H1 (cell line): ENCODE measurements at regions not wholly inside any gene's neighbourhood (a gene's known extent, or its start where the extent isn't known, plus 50 kb on each side); places are given as distances from the start of the nearest gene placed in this dataset.

Experiments
- CTCF ChIA-PET: fragments of 300-600 bp; sonication (Branson Sonifier 250); formaldehyde crosslinking; loops from one replicate; lab custom pipeline; 2021; ENCODE audit not compliant: partially characterized antibody; lab: Charles Lee
- POLR2A ChIA-PET: fragments of 300-600 bp; sonication (Branson Sonifier 250); formaldehyde crosslinking; loops from one replicate; lab custom pipeline; 2021; ENCODE audit warnings: inconsistent platforms; ENCODE audit not compliant: partially characterized antibody; lab: Charles Lee
- DNase-seq, 2 experiments: peaks; one replicate each; pipeline versions ENCODE4 v3.0.0 to v3.0.0-alpha.2; 2010 to 2022; ENCODE audit warnings: low spot score in 2 of 2, low read depth in 1 of 2, mixed read lengths in 1 of 2
- FAIRE-seq: peaks from 2 replicates; lab custom pipeline; 2011; peaks lifted over from hg19 to GRCh38; lab: Jason Lieb, UNC
- H2AFZ ChIP-seq: 2 replicates; pipeline ENCODE4 v1.8.1; 2012; ENCODE audit warnings: low read length, inconsistent platforms
- H2AK5ac ChIP-seq: 2 replicates; pipeline ENCODE4 v1.6.1; 2013; ENCODE audit warnings: low read depth, low read length
- H2BK120ac ChIP-seq: replicated peaks from 2 replicates; pipeline ENCODE3; 2013; ENCODE audit warnings: low read depth, low read length, inconsistent platforms
- H2BK12ac ChIP-seq: 2 replicates; pipeline ENCODE4 v1.6.1; 2013; ENCODE audit warnings: low read depth, low read length
- H2BK15ac ChIP-seq: 2 replicates; pipeline ENCODE4 v1.6.1; 2013; ENCODE audit warnings: low read length
- H2BK20ac ChIP-seq: 2 replicates; pipeline ENCODE4 v1.6.1; 2013; ENCODE audit warnings: low read length
- H2BK5ac ChIP-seq: 2 replicates; pipeline ENCODE4 v1.6.1; 2013; ENCODE audit warnings: low read depth, low read length
- H3K14ac ChIP-seq: 2 replicates; pipeline ENCODE4 v1.6.1; 2013; ENCODE audit warnings: inconsistent platforms; ENCODE audit not compliant: insufficient read length
- H3K18ac ChIP-seq: 2 replicates; pipeline ENCODE4 v1.6.1; 2013; ENCODE audit warnings: low read length; ENCODE audit errors: extremely low read depth
- H3K23ac ChIP-seq: 2 replicates; pipeline ENCODE4 v1.6.1; 2013; ENCODE audit warnings: inconsistent platforms; ENCODE audit not compliant: insufficient read length
- H3K23me2 ChIP-seq: 2 replicates; pipeline ENCODE4 v1.6.1; 2013; ENCODE audit warnings: low read depth, low read length
- H3K27ac ChIP-seq: 2 replicates; pipeline ENCODE4 v1.6.1; 2011; ENCODE audit warnings: low read depth, low read length, inconsistent platforms
- H3K27me3 ChIP-seq, 4 experiments: replicated peaks in 1 of 4; 1 replicate in 1 of 4; 2 replicates in 3 of 4; pipeline versions ENCODE4 v1.6.1 to v1.8.1; 2011 to 2013; ENCODE audit warnings: low read length in 3 of 4, mild to moderate bottlenecking in 3 of 4, inconsistent platforms in 2 of 4, mixed read lengths in 2 of 4, moderate library complexity in 1 of 4; ENCODE audit not compliant: control insufficient read depth in 3 of 4, insufficient read depth in 3 of 4; ENCODE audit errors: extremely low read depth in 1 of 4
- H3K36me3 ChIP-seq, 4 experiments: 2 replicates each; pipeline versions ENCODE4 v1.6.1 to v1.8.1; 2011 to 2013; ENCODE audit warnings: mild to moderate bottlenecking in 4 of 4, low read length in 3 of 4, moderate library complexity in 2 of 4, control low read depth in 1 of 4, inconsistent platforms in 1 of 4; ENCODE audit not compliant: insufficient read depth in 4 of 4, control insufficient read depth in 2 of 4
- H3K4ac ChIP-seq: replicated peaks from 2 replicates; pipeline ENCODE3; 2013; ENCODE audit warnings: low read length, low read depth, mixed read lengths, inconsistent platforms; ENCODE audit not compliant: insufficient read length
- H3K4me1 ChIP-seq, 4 experiments: replicated peaks in 1 of 4; 1 replicate in 1 of 4; 2 replicates in 3 of 4; pipeline versions ENCODE4 v1.6.1 to v1.8.1; 2011 to 2013; ENCODE audit warnings: low read length in 3 of 4, inconsistent platforms in 2 of 4, mixed read lengths in 1 of 4; ENCODE audit not compliant: insufficient read depth in 4 of 4, control insufficient read depth in 3 of 4
- H3K4me2 ChIP-seq, 2 experiments: 2 replicates each; pipeline versions ENCODE4 v1.6.1 to v1.8.1; 2011 to 2013; ENCODE audit warnings: low read depth in 2 of 2, low read length in 2 of 2, control low read depth in 1 of 2, inconsistent platforms in 1 of 2, mild to moderate bottlenecking in 1 of 2; ENCODE audit not compliant: insufficient read depth in 1 of 2
- H3K4me3 ChIP-seq, 4 experiments: fragments of 200-600, 300-600 bp in 1 of 4; sonication (generic), shearing (Covaris generic), sonication (Bioruptor Twin) in 1 of 4; 2 replicates each; pipeline versions ENCODE4 v1.5.1 to v1.8.1; 2011 to 2016; ENCODE audit warnings: low read length in 4 of 4, low read depth in 3 of 4, control low read depth in 2 of 4, inconsistent platforms in 2 of 4, mild to moderate bottlenecking in 2 of 4, mixed read lengths in 1 of 4, moderate library complexity in 1 of 4; ENCODE audit not compliant: insufficient read depth in 2 of 4; ENCODE audit errors: extremely low read depth in 1 of 4
- H3K56ac ChIP-seq: replicated peaks from 2 replicates; pipeline ENCODE3; 2013; ENCODE audit warnings: low read depth, mild to moderate bottlenecking, mixed read lengths, low read length, inconsistent platforms; ENCODE audit not compliant: insufficient read length
- H3K79me1 ChIP-seq: 2 replicates; pipeline ENCODE4 v1.6.1; 2013; ENCODE audit warnings: low read depth, low read length, control low read depth
- H3K79me2 ChIP-seq, 2 experiments: 2 replicates each; pipeline versions ENCODE4 v1.6.1 to v1.8.1; 2012 to 2013; ENCODE audit warnings: low read length in 2 of 2, mild to moderate bottlenecking in 2 of 2, inconsistent platforms in 1 of 2; ENCODE audit not compliant: insufficient read depth in 2 of 2, control insufficient read depth in 1 of 2
- H3K9ac ChIP-seq, 4 experiments: replicated peaks in 1 of 4; 1 replicate in 1 of 4; 2 replicates in 3 of 4; pipeline versions ENCODE4 v1.6.1 to v1.8.1; 2011 to 2013; ENCODE audit warnings: low read depth in 3 of 4, low read length in 3 of 4, control low read depth in 2 of 4, mild to moderate bottlenecking in 2 of 4, moderate library complexity in 2 of 4, inconsistent platforms in 1 of 4; ENCODE audit errors: extremely low read depth in 1 of 4
- H3K9me3 ChIP-seq, 2 experiments: 2 replicates each; pipeline versions ENCODE4 v1.6.1 to v1.8.1; 2012 to 2013; ENCODE audit warnings: mild to moderate bottlenecking in 2 of 2, moderate library complexity in 2 of 2, control low read depth in 1 of 2, inconsistent platforms in 1 of 2, low read depth in 1 of 2, low read length in 1 of 2, mixed read lengths in 1 of 2; ENCODE audit not compliant: insufficient read depth in 2 of 2
- H4K20me1 ChIP-seq, 2 experiments: replicated peaks in 1 of 2; 2 replicates each; pipeline versions ENCODE3 to v1.8.1; 2011 to 2013; ENCODE audit warnings: inconsistent platforms in 2 of 2, low read length in 2 of 2, mild to moderate bottlenecking in 1 of 2; ENCODE audit not compliant: insufficient read depth in 2 of 2, control insufficient read depth in 1 of 2
- H4K5ac ChIP-seq: 2 replicates; pipeline ENCODE4 v1.6.1; 2013; ENCODE audit warnings: low read length, low read depth, mixed read lengths, inconsistent platforms; ENCODE audit not compliant: insufficient read length
- H4K8ac ChIP-seq: 2 replicates; pipeline ENCODE4 v1.8.0; 2013; ENCODE audit warnings: mild to moderate bottlenecking, moderate library complexity, low read length, inconsistent platforms; ENCODE audit not compliant: insufficient read depth; ENCODE audit errors: extremely low read depth
- H4K91ac ChIP-seq: replicated peaks from 2 replicates; pipeline ENCODE3; 2013; ENCODE audit warnings: low read length, mixed read lengths, inconsistent platforms; ENCODE audit not compliant: insufficient read length
- EP300 ChIP-seq, 2 experiments: IDR thresholded peaks; 1 replicate in 1 of 2; 2 replicates in 1 of 2; pipeline ENCODE4 v1.6.1; 2011 to 2012; ENCODE audit warnings: low read depth in 2 of 2, low read length in 2 of 2, mild to moderate bottlenecking in 2 of 2, borderline replicate concordance in 1 of 2, inconsistent platforms in 1 of 2, moderate library complexity in 1 of 2
- KDM4A ChIP-seq: IDR thresholded peaks from one replicate; pipeline ENCODE4 v1.7.1; 2012; ENCODE audit warnings: low read depth, mild to moderate bottlenecking, moderate library complexity, low read length, inconsistent platforms; ENCODE audit not compliant: severe bottlenecking
- POLR2AphosphoS5 ChIP-seq: IDR thresholded peaks from 2 replicates; pipeline ENCODE4 v1.6.1; 2011; ENCODE audit warnings: low read depth, low read length
- SAP30 ChIP-seq: fragments of 300-600 bp; sonication (generic); IDR thresholded peaks from 2 replicates; pipeline ENCODE4 v1.7.1; 2012; ENCODE audit warnings: low read length, moderate library complexity, mild to moderate bottlenecking, inconsistent platforms; ENCODE audit not compliant: insufficient read depth, insufficient replicate concordance
- SIN3A ChIP-seq, 2 experiments: IDR thresholded peaks in 1 of 2; conservative IDR thresholded peaks in 1 of 2; 2 replicates each; pipeline ENCODE4 v1.6.1; 2011 to 2012; ENCODE audit warnings: low read length in 2 of 2, improper control_type of control experiment in 1 of 2, low read depth in 1 of 2, mild to moderate bottlenecking in 1 of 2
- SIX5 ChIP-seq: IDR thresholded peaks from 2 replicates; pipeline ENCODE4 v1.6.1; 2011; ENCODE audit warnings: mild to moderate bottlenecking, low read depth, low read length
- WGBS, 2 experiments: shearing (Covaris generic) in 1 of 2; methylation state at CpG; one replicate each; pipeline versions ENCODE4 v1.1.6 to v1.1.7; 2013 to 2015; ENCODE audit warnings: low lambda C conversion rate in 2 of 2, mixed read lengths in 2 of 2, inconsistent platforms in 1 of 2, low coverage in 1 of 2, missing lambda C conversion rate in 1 of 2; ENCODE audit not compliant: insufficient replicate concordance in 2 of 2, insufficient coverage in 1 of 2, insufficient read length in 1 of 2; ENCODE audit errors: extremely low coverage in 1 of 2, missing lambda C conversion rate in 1 of 2; 5-methylcytosine and 5-hydroxymethylcytosine counted together
- TF ChIP-seq, protein P1 (sequence below), 3 experiments: IDR thresholded peaks; 1 replicate in 2 of 3; 2 replicates in 1 of 3; pipeline versions ENCODE4 v1.5.1 to v1.6.1; 2011; ENCODE audit warnings: low read length in 3 of 3, mild to moderate bottlenecking in 3 of 3, inconsistent platforms in 2 of 3, low read depth in 1 of 3, moderate library complexity in 1 of 3; ENCODE audit not compliant: insufficient read depth in 1 of 3; ENCODE audit errors: control extremely low read depth in 1 of 3
- TF ChIP-seq, protein P2 (sequence below): IDR thresholded peaks from 2 replicates; pipeline ENCODE4 v1.6.1; 2012; ENCODE audit warnings: inconsistent platforms

DNA sequence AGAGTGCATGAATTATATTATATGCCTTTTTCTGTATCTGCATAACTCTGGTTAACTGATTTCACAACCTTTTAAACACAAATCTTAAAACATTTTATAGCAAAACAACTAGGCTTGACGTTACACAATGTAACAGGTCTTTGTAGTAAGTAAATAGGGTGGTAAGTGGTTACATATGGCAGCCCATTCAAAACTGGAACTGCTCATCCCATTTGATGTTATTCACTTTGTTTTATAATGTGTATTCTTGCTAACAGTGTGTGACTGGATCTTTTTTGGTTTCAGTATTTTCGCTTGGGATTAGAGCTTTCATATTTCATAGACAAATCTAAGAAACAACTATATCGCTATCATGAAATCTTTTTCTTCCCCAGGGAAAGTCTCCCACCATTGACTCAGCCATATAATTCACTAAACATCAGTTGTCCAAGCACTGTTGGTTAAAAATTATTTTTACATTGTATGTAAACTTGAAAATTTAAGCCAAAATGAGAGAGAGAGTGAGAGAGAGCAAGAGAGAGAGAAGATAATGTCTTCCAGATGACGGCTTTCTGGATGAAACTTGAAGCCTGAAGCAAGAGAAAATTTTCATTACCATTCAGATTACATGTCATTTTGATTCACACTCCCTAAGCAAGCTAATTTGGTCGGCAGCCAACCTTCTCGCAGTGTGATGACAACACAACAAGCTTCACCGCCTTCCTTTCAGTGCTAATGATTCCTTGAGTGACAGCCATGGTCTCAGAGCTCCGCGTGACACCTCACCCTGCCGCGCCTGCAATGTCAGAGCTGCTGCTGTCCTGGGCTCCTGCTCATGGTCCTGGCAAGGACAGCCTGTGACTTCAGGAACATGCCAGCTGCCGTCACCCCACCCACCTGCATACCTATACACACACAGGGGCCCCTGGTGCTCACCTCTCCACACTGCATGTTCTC, 946.9 kb upstream of the SOX11 start:
- H2AFZ ChIP-seq, result 0 out of 2 replicates have a peak overlapping the region, but pooled peaks have one; percentile 32
- no peaks in the 10 kb centered on the region for H3K79me2 ChIP-seq
- DNase-seq (no peak), FAIRE-seq (no peak)
- H3K18ac ChIP-seq, result no peak overlapping the region
- no peaks in the 10 kb centered on the region for H4K20me1 ChIP-seq
- ChIA-PET CTCF (no interaction called here), POLR2A (no interaction called here)
- H3K23me2 ChIP-seq, result no peaks in the 10 kb centered on the region
- no peak overlapping the region for H2AK5ac ChIP-seq
- no peaks in the 10 kb centered on the region for H3K27me3 ChIP-seq
- no peak overlapping the region for H2BK12ac ChIP-seq
- H4K5ac ChIP-seq, result no peak overlapping the region
- 84% methylated on average over 11 of the region's 12 CpGs; no CpG with 5 or more reads in 1 of the 2 experiments for WGBS, 2 experiments
- no peak overlapping the region for H3K4me2 ChIP-seq
- H4K91ac ChIP-seq, result no peak overlapping the region
- H2BK15ac ChIP-seq, result no peak overlapping the region
- H2BK20ac ChIP-seq, result no peak overlapping the region
- H3K4me3 ChIP-seq, result no peak overlapping the region
- no peak overlapping the region for H3K56ac ChIP-seq
- no peak overlapping the region for H3K23ac ChIP-seq
- no peak overlapping the region for H3K27ac ChIP-seq
- H3K9me3 ChIP-seq, result no peaks in the 10 kb centered on the region
- H3K14ac ChIP-seq, result no peak overlapping the region
- no peak overlapping the region for H3K4ac ChIP-seq
- no peaks in the 10 kb centered on the region for H3K79me1 ChIP-seq
- H4K8ac ChIP-seq, result no peak overlapping the region
- H2BK120ac ChIP-seq, result no peak overlapping the region
- H3K9ac ChIP-seq, result 0 out of 7 replicates have a peak overlapping the region, but pooled peaks of 1 of the 4 experiments have one; percentile 10
- H3K4me1 ChIP-seq, result no peaks in the 10 kb centered on the region
- no peaks in the 10 kb centered on the region for H3K36me3 ChIP-seq
- H2BK5ac ChIP-seq, result no peak overlapping the region
- TF ChIP-seq, protein P1, sequence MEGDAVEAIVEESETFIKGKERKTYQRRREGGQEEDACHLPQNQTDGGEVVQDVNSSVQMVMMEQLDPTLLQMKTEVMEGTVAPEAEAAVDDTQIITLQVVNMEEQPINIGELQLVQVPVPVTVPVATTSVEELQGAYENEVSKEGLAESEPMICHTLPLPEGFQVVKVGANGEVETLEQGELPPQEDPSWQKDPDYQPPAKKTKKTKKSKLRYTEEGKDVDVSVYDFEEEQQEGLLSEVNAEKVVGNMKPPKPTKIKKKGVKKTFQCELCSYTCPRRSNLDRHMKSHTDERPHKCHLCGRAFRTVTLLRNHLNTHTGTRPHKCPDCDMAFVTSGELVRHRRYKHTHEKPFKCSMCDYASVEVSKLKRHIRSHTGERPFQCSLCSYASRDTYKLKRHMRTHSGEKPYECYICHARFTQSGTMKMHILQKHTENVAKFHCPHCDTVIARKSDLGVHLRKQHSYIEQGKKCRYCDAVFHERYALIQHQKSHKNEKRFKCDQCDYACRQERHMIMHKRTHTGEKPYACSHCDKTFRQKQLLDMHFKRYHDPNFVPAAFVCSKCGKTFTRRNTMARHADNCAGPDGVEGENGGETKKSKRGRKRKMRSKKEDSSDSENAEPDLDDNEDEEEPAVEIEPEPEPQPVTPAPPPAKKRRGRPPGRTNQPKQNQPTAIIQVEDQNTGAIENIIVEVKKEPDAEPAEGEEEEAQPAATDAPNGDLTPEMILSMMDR (IDR thresholded peaks at IDR 0.05; ENCODE audit: control extremely low read depth in 1 of 3, insufficient read depth in 1 of 3, low read depth in 1 of 3, low read length in 3 of 3), result peak in 1 of 3 experiments; percentile 5; a peak in 1 of 4 replicates
- TF ChIP-seq SIN3A (conservative IDR thresholded peaks at IDR 0.05 in 1 of 2, IDR thresholded peaks at IDR 0.05 in 1 of 2; ENCODE audit: low read depth in 1 of 2, low read length in 2 of 2), result no peak
- TF ChIP-seq POLR2AphosphoS5, result no peak
- no peak for TF ChIP-seq KDM4A
- TF ChIP-seq SIX5, result no peak
- TF ChIP-seq, protein P2, sequence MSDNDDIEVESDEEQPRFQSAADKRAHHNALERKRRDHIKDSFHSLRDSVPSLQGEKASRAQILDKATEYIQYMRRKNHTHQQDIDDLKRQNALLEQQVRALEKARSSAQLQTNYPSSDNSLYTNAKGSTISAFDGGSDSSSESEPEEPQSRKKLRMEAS, result no peak
- no peak for TF ChIP-seq EP300 (IDR thresholded peaks at IDR 0.05; ENCODE audit: borderline replicate concordance in 1 of 2, low read depth in 2 of 2, low read length in 2 of 2)
- TF ChIP-seq SAP30, result no peak
